Stomach (tissue), 8 donors: ENCODE measurements at regions not wholly inside any gene's neighbourhood (a gene's known extent, or its start where the extent isn't known, plus 50 kb on each side); places are given as distances from the start of the nearest gene placed in this dataset.

Experiments
- DNase-seq, 2 donors: peaks; one replicate each; pipeline versions ENCODE4 v3.0.0 to v3.0.0-alpha.2; 2013 to 2019
- H3K27ac ChIP-seq, 5 donors: fragments of 200-600 bp in 4 of 5; sonication (generic) in 4 of 5; one replicate each; pipeline ENCODE4 v1.5.1; 2013 to 2019; ENCODE audit warnings: mild to moderate bottlenecking in 1 of 5, moderate library complexity in 1 of 5
- H3K27me3 ChIP-seq, 3 donors: fragments of 200-600 bp; sonication (generic); one replicate each; pipeline ENCODE4 v1.5.1; 2017 to 2019; ENCODE audit warnings: mixed run types in 1 of 3
- H3K36me3 ChIP-seq, 4 donors: fragments of 200-600 bp; sonication (generic); 1 replicate in 3 of 4; 2 replicates in 1 of 4; pipeline ENCODE4 v1.5.1; 2016 to 2019
- H3K4me1 ChIP-seq, 4 donors: fragments of 200-600 bp; sonication (generic); one replicate each; pipeline ENCODE4 v1.5.1; 2016 to 2019
- H3K4me3 ChIP-seq, 4 donors: fragments of 200-600 bp; sonication (generic) in 3 of 4; one replicate each; pipeline ENCODE4 v1.5.1; 2016 to 2019; ENCODE audit warnings: mild to moderate bottlenecking in 1 of 4
- H3K9me3 ChIP-seq, 4 donors: fragments of 200-600 bp; sonication (generic); one replicate each; pipeline ENCODE4 v1.5.1; 2016 to 2019
- EP300 ChIP-seq: sonication (generic); formaldehyde crosslinking; IDR thresholded peaks from one replicate; pipeline ENCODE4 v1.6.1; 2017; ENCODE audit warnings: antibody characterized with exemption
- POLR2A ChIP-seq, 4 donors: fragments of 450-650 bp; IDR thresholded peaks; one replicate each; pipeline ENCODE4 v1.6.1; 2016; ENCODE audit warnings: antibody characterized with exemption in 4 of 4, control low read depth in 2 of 4, mild to moderate bottlenecking in 1 of 4, moderate library complexity in 1 of 4
- POLR2AphosphoS5 ChIP-seq, 3 donors: sonication (generic); formaldehyde crosslinking; IDR thresholded peaks; one replicate each; pipeline ENCODE4 v1.6.1; 2016; ENCODE audit warnings: antibody characterized with exemption in 3 of 3
- WGBS, 5 donors: extraction: QIAGEN DNeasy Blood & Tissue Kit in 3 of 5; methylation state at CpG; one replicate each; pipeline versions ENCODE4 v1.1.5 to v1.1.7; 2013 to 2018; 5-methylcytosine and 5-hydroxymethylcytosine counted together
- intact Hi-C: fragments of 100-400 bp; cut with DNase I; formaldehyde crosslinking; loops from one replicate; pipeline ENCODE4 v1.15.1; 2023; ENCODE audit warnings: low total_unique reads
- TF ChIP-seq, protein P1 (sequence below), 7 experiments: fragments of 450-650 bp in 4 of 7; fragments of 200-600 bp in 3 of 7; sonication (generic) in 3 of 7; IDR thresholded peaks; one replicate each; pipeline ENCODE4 v1.5.1; 2016 to 2019; ENCODE audit warnings: antibody characterized with exemption in 7 of 7, control low read depth in 2 of 7, mild to moderate bottlenecking in 1 of 7
- donor health status: healthy with polysubstance abuse.
- donor health status: Bipolar disorder and iron deficiency.
- donor health status: healthy.

DNA sequence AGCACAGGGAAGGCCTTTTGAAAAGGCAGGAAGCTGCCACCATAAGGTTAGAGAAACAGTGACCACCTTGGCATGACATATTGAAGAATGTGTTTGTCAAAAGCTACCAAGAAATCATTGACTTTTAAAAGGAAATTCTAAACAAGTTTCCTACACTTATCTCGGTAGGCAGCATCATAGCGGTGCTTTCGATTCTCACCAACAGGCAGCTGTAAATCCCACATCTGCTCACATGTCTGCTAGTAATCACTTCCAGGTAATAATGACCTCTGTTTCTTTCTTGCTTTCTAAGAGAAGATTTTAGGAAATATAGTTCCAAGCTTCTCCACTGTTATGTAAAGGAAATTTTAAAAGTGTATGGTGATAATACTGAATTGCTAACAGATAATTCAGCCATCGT is 821.1 kb upstream of the FOXG1 start:
- Histone ChIP-seq H3K4me1 (no peaks in the 10 kb centered on the region), H3K9me3 (peaks cover 0 to 14% (median 5%) of the 10 kb centered on the region in 4 donors), H3K27me3 (no peaks in the 10 kb centered on the region), H3K27ac (no peak overlapping the region), H3K36me3 (no peaks in the 10 kb centered on the region), H3K4me3 (no peak overlapping the region)
- no peak for TF ChIP-seq EP300
- TF ChIP-seq, protein P1, sequence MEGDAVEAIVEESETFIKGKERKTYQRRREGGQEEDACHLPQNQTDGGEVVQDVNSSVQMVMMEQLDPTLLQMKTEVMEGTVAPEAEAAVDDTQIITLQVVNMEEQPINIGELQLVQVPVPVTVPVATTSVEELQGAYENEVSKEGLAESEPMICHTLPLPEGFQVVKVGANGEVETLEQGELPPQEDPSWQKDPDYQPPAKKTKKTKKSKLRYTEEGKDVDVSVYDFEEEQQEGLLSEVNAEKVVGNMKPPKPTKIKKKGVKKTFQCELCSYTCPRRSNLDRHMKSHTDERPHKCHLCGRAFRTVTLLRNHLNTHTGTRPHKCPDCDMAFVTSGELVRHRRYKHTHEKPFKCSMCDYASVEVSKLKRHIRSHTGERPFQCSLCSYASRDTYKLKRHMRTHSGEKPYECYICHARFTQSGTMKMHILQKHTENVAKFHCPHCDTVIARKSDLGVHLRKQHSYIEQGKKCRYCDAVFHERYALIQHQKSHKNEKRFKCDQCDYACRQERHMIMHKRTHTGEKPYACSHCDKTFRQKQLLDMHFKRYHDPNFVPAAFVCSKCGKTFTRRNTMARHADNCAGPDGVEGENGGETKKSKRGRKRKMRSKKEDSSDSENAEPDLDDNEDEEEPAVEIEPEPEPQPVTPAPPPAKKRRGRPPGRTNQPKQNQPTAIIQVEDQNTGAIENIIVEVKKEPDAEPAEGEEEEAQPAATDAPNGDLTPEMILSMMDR (IDR thresholded peaks at IDR 0.05), result no peak
- TF ChIP-seq POLR2A (IDR thresholded peaks at IDR 0.05), result no peak
- TF ChIP-seq POLR2AphosphoS5 (IDR thresholded peaks at IDR 0.05), result no peak
- no peak for DNase-seq
- WGBS, 5 donors, result 70 to 83% (median 75%) methylated on average over 4 of the region's 4 CpGs
- intact Hi-C loops, result no loop called here

DNA sequence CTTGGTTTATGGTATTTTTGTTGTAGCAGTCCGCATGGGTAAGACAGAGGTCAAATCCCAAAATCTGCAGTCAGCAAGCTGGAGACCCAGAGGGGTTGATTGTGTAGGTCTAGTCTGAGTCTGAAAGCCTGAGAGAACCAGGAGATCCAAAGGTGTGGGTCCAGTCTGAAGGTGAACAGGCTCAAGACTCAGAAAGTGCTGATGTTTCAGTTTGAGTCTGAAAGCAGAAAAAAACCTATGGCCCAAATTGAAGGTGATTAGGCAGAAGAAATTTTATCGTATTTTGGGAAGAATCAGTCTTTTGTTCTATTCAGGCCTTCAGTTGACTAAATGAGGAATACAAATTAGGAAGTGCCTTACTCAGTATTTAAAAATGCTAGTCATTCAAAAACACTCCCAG is 807.8 kb upstream of the FOXG1 start:
- Histone ChIP-seq H3K4me1 (no peaks in the 10 kb centered on the region), H3K27ac (no peak overlapping the region), H3K36me3 (no peaks in the 10 kb centered on the region), H3K9me3 (peaks cover 0 to 12% (median 2%) of the 10 kb centered on the region in 4 donors), H3K4me3 (no peak overlapping the region), H3K27me3 (no peaks in the 10 kb centered on the region)
- 69 to 88% (median 84%) methylated on average over 2 of the region's 2 CpGs for WGBS, 5 donors
- no peak for DNase-seq
- intact Hi-C loops, result no loop called here
- TF ChIP-seq EP300 (no peak), POLR2AphosphoS5 (IDR thresholded peaks at IDR 0.05) (no peak), POLR2A (IDR thresholded peaks at IDR 0.05) (no peak)
- TF ChIP-seq, protein P1 (IDR thresholded peaks at IDR 0.05), result no peak

- Histone ChIP-seq H3K27ac (no peak overlapping the region), H3K36me3 (no peaks in the 10 kb centered on the region), H3K27me3 (no peaks in the 10 kb centered on the region), H3K9me3 (peaks cover 0 to 5% (median under 1%) of the 10 kb centered on the region in 4 donors), H3K4me3 (no peak overlapping the region), H3K4me1 (no peaks in the 10 kb centered on the region)
- intact Hi-C loops, result no loop called here
- TF ChIP-seq, protein P1 (IDR thresholded peaks at IDR 0.05), result no peak
- no peak for TF ChIP-seq POLR2A (IDR thresholded peaks at IDR 0.05)
- no peak for TF ChIP-seq POLR2AphosphoS5 (IDR thresholded peaks at IDR 0.05)
- TF ChIP-seq EP300, result no peak
- peak in 1 of 2 donors; percentile 41 for DNase-seq
- 44 to 67% (median 47%) methylated on average over 5 of the region's 5 CpGs for WGBS, 5 donors
Measured at GRCh38 chr14:27995691-27996090, 770.9 kb upstream of the FOXG1 start.

DNA sequence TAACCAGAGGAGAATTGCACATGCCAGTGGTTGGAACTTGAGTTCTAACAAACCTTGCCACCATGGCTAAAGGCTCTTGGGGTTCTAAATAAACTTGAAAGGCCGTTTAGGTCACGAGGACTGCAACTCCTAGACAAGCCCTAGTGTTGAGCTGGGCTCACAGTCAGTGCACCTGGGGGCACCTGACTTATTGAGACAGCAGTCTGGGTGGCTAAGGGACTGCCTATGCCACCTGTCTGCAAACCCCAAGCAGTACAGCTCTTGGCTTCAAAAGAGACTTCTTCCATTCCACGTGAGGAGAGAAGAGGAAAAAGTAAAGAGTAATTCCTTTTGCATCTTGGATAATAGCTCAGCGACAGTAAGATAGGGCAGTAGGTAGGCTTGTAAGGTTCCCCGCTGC is 765.6 kb upstream of the FOXG1 start:
- intact Hi-C loops, result no loop called here
- H3K9me3 ChIP-seq, result peaks cover 0 to 33% (median 12%) of the 10 kb centered on the region in 4 donors
- 67 to 80% (median 71%) methylated on average over 5 of the region's 5 CpGs for WGBS, 5 donors
- peaks cover 0 to 3% (median 0%) of the 10 kb centered on the region in 3 donors for H3K27me3 ChIP-seq
- H3K4me1 ChIP-seq, result no peaks in the 10 kb centered on the region
- no peak overlapping the region for H3K4me3 ChIP-seq
- no peaks in the 10 kb centered on the region for H3K36me3 ChIP-seq
- DNase-seq, result no peak
- H3K27ac ChIP-seq, result no peak overlapping the region
- TF ChIP-seq POLR2A (IDR thresholded peaks at IDR 0.05), result no peak
- no peak for TF ChIP-seq POLR2AphosphoS5 (IDR thresholded peaks at IDR 0.05)
- TF ChIP-seq, protein P1 (IDR thresholded peaks at IDR 0.05), result no peak
